Lower leg skin (tissue), 4 donors: ENCODE measurements at regions not wholly inside any gene's neighbourhood (a gene's known extent, or its start where the extent isn't known, plus 50 kb on each side); places are given as distances from the start of the nearest gene placed in this dataset.
"Not testable (repeated sequence)": the region's sequence is repeated elsewhere in the genome, so short reads cannot be mapped to it uniquely, and the experiment has no call there.

ENCODE experiments used
- DNase-seq, 2 donors: peaks; one replicate each; pipeline ENCODE4 v3.0.0-alpha.2; 2019; ENCODE audit warnings: low spot score in 2 of 2
- H3K4me3 ChIP-seq: fragments of 200-600 bp; sonication (generic); 2 replicates; pipeline ENCODE4 v1.5.1; 2017; ENCODE audit warnings: mild to moderate bottlenecking, low read depth; ENCODE audit not compliant: poor library complexity, severe bottlenecking
- CTCF ChIP-seq, 3 donors: fragments of 450-650 bp; IDR thresholded peaks; one replicate each; pipeline ENCODE4 v1.5.1; 2016; ENCODE audit warnings: antibody characterized with exemption in 3 of 3, mild to moderate bottlenecking in 3 of 3, moderate library complexity in 2 of 3
- POLR2A ChIP-seq, 2 donors: fragments of 450-650 bp; IDR thresholded peaks; one replicate each; pipeline ENCODE4 v1.6.1; 2016 to 2017; ENCODE audit warnings: antibody characterized with exemption in 2 of 2, mild to moderate bottlenecking in 1 of 2, moderate library complexity in 1 of 2
- WGBS, 2 donors: methylation state at CpG; one replicate each; pipeline ENCODE4 v1.1.5; 2018; 5-methylcytosine and 5-hydroxymethylcytosine counted together
- intact Hi-C: fragments of 100-400 bp; cut with DNase I; formaldehyde crosslinking; loops from one replicate; pipeline ENCODE4 v1.15.0; 2023; ENCODE audit warnings: low total_unique reads

DNA sequence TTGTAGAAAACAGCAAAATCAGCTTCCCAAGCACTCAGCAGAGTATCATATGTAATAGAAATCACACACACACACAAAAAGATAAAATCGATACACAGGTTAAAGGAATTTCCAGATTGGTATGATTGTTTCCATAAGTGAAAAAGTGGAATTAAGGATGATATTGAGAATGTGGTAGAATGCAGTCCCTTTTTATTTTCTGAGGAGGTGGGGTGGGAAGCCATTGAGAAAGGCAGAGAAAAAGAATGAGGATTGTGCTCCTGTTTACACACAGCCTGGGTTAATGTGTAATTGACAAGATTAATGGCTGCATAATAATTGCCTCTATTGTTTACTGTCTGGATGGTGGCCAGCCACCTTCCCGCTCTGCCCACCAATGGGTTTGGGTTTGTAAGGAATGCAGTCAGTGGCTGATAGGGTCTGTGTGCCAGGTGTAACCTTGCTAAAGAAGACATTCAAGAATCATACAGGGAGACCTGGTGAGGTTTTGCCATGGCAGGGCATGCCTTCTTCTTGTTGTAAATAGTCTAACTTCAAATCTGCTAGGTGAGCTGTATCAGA is 177.2 kb upstream of the MAP3K1 start:
- peak in 1 of 2 donors; percentile 42 for DNase-seq
- 47 to 62% methylated on average over 2 of the region's 2 CpGs for WGBS, 2 donors
- intact Hi-C loops: loop anchor here (2.0 kb wide), 1 partner anchor 49 kb away; no protein-coding TSS in a partner anchor
- TF ChIP-seq CTCF (IDR thresholded peaks at IDR 0.05) (no peak), POLR2A (IDR thresholded peaks at IDR 0.05) (no peak)
- H3K4me3 ChIP-seq: no peak overlapping the region

DNA sequence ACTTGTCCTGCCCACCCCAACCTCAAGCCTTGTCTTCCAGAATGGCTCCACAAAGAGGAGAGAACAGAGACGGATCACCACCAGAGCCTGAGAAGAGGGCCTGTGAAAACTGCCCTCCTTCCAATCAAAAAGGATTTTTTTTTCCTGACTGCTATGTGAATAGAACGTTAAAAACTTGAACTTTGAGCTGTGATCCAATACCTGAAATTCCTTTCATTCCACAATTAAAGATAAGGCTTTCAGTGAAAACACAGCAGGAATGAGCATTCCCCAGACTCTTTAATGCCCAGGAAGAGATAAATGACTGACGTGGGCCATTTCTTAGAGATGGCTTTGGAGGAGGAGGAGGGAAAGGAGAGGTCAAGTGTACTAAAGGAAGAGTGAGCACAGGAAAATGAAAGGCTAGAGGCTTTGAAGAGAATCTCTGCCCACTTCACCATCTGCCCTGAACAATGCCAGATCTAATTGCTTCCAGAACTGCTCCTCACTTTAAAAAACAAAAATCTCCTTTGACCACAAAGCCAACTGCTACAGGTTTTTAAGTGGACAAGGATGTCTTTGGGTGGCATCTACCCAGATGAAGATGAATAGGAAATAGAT is 177.9 kb upstream of the MAP3K1 start:
- TF ChIP-seq CTCF (IDR thresholded peaks at IDR 0.05) (no peak), POLR2A (IDR thresholded peaks at IDR 0.05) (no peak)
- intact Hi-C loops: no loop called here
- 60 to 69% methylated on average over 3 of the region's 3 CpGs for WGBS, 2 donors
- no peak for DNase-seq
- H3K4me3 ChIP-seq: no peak overlapping the region

- intact Hi-C loops: no loop called here
- no peak for DNase-seq
- TF ChIP-seq CTCF (IDR thresholded peaks at IDR 0.05) (no peak), POLR2A (IDR thresholded peaks at IDR 0.05) (no peak)
- 70 to 84% methylated on average over 1 of the region's 1 CpG for whole genome bisulfite sequencing, 2 donors
- H3K4me3 ChIP-seq: no peak overlapping the region
Observed at GRCh38 chr5:56633950-56634349, 181.4 kb upstream of the MAP3K1 start.

DNA sequence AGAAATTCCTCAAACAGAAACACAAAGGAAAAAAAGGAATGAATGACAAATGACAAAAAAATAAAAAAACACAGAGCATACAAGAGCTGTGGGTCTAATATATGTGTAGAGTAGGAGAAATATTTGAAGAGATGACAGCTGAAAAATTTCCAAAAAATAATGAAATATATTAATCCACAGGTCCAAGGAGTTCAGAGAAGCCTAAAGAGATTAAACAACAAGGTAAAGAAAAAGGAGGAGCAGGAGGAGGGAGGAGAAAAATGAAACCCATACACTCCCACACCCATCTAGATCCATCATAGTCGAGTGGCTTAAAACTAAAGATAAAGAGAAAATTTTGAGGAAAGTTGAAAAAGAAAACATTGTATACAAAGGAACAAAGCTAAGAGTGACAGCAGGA is 182.4 kb upstream of the MAP3K1 start:
- intact Hi-C loops: no loop called here
- no peak for DNase-seq
- H3K4me3 ChIP-seq: no peak overlapping the region
- WGBS, 2 donors: 84 to 95% methylated on average over 1 of the region's 1 CpG
- no peak for TF ChIP-seq POLR2A (IDR thresholded peaks at IDR 0.05)
- no peak for TF ChIP-seq CTCF (IDR thresholded peaks at IDR 0.05)

DNA sequence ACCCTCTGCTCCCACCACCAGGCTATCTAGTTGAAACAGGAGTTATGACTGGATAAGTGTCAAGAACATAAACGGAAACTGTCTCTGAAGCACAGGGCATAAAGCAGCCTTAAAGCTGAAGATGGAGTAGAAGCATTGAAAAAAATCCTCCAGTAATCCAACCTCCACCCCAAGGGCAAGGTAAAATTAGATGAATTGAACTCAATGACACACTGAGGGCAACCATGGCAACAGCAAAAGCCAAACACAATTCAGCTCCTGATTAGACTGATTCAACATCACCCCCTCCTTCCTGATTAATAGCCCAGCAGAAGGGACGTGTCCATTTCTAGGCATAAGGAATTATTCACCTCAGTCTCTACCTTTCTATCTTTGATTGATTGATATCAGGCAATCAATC is 183.2 kb upstream of the MAP3K1 start:
- H3K4me3 ChIP-seq: no peak overlapping the region
- no peak for DNase-seq
- intact Hi-C loops: no loop called here
- no peak for TF ChIP-seq CTCF (IDR thresholded peaks at IDR 0.05)
- WGBS, 2 donors: 63 to 80% methylated on average over 2 of the region's 2 CpGs

- intact Hi-C loops: no loop called here
- no peak for DNase-seq
- TF ChIP-seq POLR2A (IDR thresholded peaks at IDR 0.05) (no peak), CTCF (IDR thresholded peaks at IDR 0.05) (no peak)
- 63 to 77% methylated on average over 2 of the region's 2 CpGs for WGBS, 2 donors
- H3K4me3 ChIP-seq: no peak overlapping the region
Observed at GRCh38 chr5:56631719-56632118, 183.6 kb upstream of the MAP3K1 start.

- H3K4me3 ChIP-seq, intact Hi-C loops, DNase-seq: not testable (repeated sequence)
- WGBS, 2 donors: 96 to 100% methylated on average over 4 of the region's 4 CpGs
Observed at GRCh38 chr5:56628616-56629015, 186.7 kb upstream of the MAP3K1 start.
